GM12873 (cell line): ENCODE measurements at regions not wholly inside any gene's neighbourhood (a gene's known extent, or its start where the extent isn't known, plus 50 kb on each side); places are given as distances from the start of the nearest gene placed in this dataset.
A peak's percentile ranks its signal among the peaks of the same experiment; 100 is the strongest.

Experiments used
- CTCF ChIP-seq: IDR thresholded peaks from 2 replicates; pipeline ENCODE4 v1.5.1; 2012; ENCODE audit warnings: low read depth, mild to moderate bottlenecking, moderate library complexity, low read length, control low read depth; ENCODE audit not compliant: insufficient read depth; ENCODE audit errors: missing control alignments

DNA sequence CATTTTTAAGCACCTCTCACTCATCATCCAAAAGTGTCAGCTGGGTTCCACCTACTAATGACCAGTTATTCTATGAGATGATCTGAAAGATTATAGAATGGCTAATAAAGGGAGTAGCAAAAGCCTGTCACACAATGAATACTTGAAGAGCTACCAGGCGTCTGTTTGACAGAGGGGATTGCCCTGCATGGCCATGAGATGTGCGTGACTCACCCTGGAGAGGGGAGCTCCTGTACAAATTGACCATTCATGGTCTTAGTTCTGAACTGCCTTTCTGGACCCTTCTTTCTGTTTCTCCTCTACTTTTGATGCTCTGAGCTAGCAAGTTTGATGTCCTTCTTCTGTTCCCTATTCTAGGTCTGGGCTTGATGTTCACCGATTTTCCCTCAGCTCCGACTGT is 85.2 kb upstream of the ABCD3 start:
- TF ChIP-seq CTCF = no peak

DNA sequence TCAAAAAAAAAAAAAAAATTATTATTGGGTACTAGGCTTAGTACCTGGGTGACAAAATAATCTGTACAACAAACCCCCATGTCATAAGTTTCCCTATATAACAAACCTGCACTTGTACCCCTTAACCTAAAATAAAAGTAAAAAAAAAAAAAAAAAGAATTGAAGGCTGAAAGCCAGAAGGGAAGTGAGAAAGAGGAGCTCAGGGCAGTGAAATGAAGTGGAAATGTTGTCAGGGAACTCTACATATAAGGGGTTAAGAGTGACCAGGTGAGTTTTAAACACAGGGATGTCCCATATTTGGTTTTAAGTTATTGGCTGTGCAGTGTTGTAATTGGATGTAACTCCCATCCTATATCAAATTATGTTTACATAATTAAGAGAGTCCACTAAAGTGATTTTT is 85.7 kb upstream of the ABCD3 start:
- no peak for TF ChIP-seq CTCF

GRCh38 chr1:94329986-94330385 is 88.2 kb upstream of the ABCD3 start:
- TF ChIP-seq CTCF = peak; percentile 24

DNA sequence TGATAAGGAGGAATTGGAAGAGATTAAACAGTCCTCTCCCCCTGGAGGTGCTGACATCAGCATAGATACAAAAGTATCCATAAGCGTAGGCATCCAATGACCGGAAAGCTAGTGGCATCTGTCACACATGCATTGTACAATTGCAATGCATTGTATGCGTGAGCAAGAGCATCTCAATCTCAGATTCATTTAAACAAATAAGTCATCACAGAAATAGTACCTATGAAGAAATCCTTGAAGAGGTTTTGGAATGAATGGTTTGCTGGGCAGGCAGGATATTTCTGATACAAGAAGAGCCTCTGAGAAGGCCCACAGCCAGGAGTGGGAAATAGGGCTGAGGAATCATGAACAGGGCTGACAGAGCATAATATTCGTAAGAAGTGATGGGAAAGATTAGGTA is 88.9 kb upstream of the ABCD3 start:
- no peak for TF ChIP-seq CTCF

DNA sequence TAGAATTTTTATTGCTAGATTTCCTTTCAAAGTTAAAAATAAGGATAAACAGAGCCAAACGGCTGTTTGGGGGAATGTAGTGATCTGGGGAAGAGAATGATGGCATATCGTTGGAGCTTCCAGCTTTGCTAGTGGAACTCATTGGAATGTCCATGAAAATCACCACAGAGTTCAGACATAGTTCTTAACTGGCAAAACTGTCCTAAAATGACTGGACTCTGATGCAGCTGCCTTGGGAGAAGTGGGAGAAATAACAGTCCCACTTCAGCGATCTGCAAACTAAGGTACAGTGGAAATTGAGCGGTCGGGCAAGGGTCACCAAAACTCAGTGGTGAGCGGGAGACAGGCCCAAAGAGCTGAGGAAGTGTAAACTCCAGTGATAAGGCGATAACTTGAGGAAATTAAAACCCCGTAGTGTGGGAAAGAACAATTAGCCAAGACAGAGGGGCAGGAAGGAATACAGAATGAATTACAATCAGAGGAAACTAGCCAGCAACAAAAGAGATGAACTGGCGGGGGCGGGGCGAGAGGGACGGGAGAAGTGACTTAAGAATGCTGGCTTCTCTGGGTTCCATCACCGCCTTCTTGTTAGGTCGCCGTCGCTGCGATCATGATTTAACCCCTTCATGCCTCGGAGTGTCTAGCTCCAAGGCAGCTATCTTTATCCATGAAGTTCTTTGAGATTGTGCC is 89.8 kb upstream of the ARHGAP29 start:
- no peak for TF ChIP-seq CTCF

DNA sequence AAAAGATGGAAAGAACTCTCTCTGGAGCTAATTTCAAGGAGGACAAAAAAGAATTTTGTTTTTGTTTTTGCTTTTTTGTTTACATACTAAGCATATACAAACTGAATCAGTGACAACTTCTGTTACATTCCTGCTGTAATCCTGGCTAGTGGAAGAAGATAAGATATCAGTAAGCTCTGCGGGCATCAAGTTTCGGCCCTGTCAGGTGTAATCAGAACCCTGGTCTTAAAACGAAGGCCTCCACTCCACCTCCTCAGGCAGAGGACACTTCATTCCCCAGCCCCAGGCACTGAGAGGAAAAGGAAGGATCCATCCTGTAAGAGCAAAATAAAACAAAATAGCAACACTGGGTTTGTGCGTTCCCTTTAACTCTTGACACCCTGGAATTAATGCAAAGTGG is 88.9 kb upstream of the ARHGAP29 start:
- no peak for TF ChIP-seq CTCF

GRCh38 chr1:94325377-94326302 is 88.3 kb upstream of the ARHGAP29 start:
- TF ChIP-seq CTCF = no peak
